Neural cell (in vitro differentiated cells): ENCODE measurements at regions not wholly inside any gene's neighbourhood (a gene's known extent, or its start where the extent isn't known, plus 50 kb on each side); places are given as distances from the start of the nearest gene placed in this dataset.

Experiments
- CTCF ChIP-seq: fragments of 450-650 bp; IDR thresholded peaks from 2 replicates; pipeline ENCODE4 v1.5.1; 2014; ENCODE audit warnings: antibody characterized with exemption, mild to moderate bottlenecking, moderate library complexity; ENCODE audit not compliant: poor library complexity, severe bottlenecking
- EP300 ChIP-seq: fragments of 450-650 bp; conservative IDR thresholded peaks from 2 replicates; pipeline ENCODE4 v1.6.1; 2014; ENCODE audit warnings: antibody characterized with exemption, mild to moderate bottlenecking, moderate library complexity; ENCODE audit not compliant: poor library complexity, severe bottlenecking
- REST ChIP-seq: IDR thresholded peaks from 2 replicates; pipeline ENCODE4 v1.6.1; 2012; ENCODE audit warnings: borderline replicate concordance
- SMC3 ChIP-seq: fragments of 450-650 bp; conservative IDR thresholded peaks from 2 replicates; pipeline ENCODE4 v1.6.1; 2014; ENCODE audit warnings: antibody characterized with exemption, mild to moderate bottlenecking, moderate library complexity; ENCODE audit not compliant: poor library complexity

GRCh38 chr16:86025706-86026105 lies 126.7 kb downstream of the IRF8 start:
- TF ChIP-seq CTCF (no peak), EP300 (no peak), SMC3 (no peak), REST (no peak)
